HG03520 (cell line): ENCODE measurements at regions not wholly inside any gene's neighbourhood (a gene's known extent, or its start where the extent isn't known, plus 50 kb on each side); places are given as distances from the start of the nearest gene placed in this dataset.

Experiments
- ATAC-seq: cut with Tn5 transposase; IDR thresholded peaks from one replicate; pipeline ENCODE4 v1.9.1; 2021; ENCODE audit warnings: mild to moderate bottlenecking, moderate library complexity; ENCODE audit not compliant: unreplicated experiment

DNA sequence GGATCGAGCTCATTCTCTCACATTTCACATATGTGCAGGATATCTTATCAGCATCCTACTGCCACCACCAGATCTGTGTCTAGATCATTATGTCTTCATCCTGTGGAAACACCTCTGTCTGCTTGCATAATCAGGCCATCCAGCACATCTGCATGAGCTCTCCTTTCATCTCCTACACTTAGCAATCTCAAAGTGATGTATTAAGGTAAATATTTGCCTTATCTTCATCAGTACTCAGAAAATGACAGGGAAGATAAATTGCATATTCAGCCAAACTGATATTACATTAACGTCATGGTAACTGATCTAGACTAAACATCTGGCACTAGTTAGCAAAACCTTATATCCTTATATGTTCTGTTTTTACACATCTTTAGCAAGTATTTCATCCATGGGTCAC lies 207.3 kb upstream of the PABPC4L start:
- no peak for ATAC-seq

DNA sequence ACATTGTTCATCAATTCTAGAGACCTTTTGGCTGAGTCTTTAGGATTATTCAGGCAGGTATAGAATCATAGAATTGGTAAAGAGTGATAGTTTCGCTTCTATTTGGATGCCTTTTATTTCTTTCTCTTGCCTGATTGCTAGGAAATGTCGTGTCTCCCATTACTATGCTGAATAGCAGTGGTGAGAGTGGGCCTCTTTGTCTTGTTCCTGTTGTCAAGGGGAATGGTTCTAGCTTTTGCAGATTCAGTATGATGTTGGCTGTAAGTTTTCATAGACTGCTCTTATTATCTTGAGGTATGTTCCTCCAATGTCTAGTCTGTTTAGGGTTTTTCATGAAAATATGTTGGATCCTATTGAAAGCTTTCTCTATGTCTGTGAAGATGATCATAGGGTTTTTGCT lies 200.2 kb upstream of the PABPC4L start:
- no peak for ATAC-seq

DNA sequence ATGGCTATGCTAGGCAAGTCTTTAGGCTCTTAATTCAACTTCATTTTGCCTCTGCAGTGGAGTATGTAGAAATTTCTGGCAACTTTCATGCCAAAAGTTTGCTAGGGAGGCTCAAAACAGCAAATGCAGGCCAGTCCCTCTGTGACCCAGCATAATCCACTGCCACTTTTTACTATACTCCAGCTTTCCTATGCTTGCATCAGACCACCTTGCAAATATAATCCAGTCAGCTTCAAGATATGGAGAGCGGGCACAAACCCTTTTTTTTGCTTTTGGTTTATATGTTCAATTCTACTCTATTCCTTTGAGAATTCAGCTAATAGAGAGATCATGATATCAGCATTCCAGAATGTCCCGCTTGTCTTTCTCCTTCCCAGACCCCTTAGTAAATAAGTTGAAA lies 192.0 kb upstream of the PABPC4L start:
- ATAC-seq = no peak

DNA sequence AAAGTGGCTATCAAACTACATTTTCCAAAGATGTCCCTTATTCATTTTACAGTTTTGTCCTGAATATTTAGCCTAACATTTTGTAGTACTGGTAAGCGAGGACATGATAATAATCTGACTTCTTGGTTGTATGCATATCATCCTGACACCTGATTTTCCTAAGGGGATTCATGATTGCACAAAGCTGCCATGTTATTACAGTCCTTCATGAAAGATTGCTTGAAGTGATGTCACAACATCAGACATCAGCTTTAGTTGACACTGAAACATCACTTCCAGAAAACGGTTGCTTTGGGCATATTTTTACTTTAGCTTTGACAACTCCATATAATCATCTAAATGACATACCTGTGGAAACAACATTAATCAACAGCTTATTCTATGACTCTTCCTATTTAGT lies 188.7 kb upstream of the PABPC4L start:
- ATAC-seq = no peak

DNA sequence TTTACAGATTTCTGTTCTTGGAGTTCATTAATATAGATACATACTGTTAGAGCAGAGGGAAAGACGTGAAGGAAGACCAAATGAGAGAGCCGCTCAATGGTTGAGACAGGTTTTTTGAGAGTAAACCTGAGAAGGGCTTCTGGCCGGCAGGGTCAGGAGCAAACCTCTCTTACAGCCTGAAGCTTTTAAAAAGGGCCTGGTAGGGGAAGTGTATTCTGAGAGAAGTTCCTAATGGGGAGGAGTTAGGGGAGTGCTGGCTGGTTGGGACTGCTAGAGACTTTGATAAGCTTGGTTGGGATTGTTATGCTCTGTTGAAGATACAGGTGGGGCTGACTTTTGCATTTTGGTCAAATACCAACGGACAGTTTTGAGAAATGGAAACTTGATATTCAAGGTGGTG lies 186.8 kb upstream of the PABPC4L start:
- no peak for ATAC-seq

DNA sequence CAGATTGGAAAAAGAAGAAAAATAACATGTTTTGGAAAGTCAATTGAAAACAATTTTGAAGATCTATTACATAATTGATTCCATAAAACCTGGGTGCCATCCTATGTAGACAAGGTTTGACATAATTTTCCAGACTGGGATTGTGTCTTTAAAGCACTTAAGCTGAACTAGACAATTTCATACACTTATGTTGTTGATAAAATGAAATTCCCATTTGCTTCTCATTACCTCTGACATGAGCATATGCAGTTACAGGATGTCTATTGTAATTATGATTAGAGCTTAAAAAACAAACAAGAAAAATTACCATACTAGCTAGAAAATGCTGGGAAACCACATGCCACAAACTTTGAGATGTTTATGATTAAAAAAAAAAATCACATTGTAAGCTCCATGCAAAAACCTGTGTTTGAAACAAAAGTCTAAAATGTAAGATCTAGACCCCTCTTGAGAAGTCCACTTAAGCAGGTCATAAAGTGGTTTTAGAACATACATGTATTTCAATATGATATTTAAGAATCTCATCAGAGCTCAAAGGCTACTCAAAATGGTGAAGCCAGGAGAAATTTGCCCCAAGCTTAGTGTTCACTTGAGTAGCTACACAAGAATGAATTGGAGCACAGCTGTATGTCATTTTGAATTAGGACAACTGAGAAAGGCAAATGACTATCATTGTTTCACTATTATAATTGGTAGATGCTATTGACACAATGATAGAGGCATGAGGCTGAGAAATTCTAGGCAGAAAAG lies 181.1 kb upstream of the PABPC4L start:
- no peak for ATAC-seq

DNA sequence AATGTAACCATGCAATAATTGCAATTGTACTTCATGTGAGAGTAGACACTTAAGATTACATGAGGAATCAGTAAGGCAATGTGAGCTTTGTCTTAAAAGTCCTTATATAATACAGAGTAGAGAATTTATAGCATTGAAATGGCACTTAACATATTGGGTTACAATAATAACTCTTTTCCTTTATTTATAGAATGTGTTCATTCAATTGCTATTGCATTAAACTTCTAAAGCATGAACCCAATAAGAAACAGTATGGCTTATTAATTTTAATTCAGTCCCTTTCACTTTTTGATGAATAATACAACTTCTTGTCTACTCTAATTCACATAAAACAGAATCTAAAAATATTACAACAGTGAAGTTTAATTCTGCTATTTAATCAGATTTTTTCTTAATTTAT lies 174.2 kb upstream of the PABPC4L start:
- ATAC-seq = no peak

DNA sequence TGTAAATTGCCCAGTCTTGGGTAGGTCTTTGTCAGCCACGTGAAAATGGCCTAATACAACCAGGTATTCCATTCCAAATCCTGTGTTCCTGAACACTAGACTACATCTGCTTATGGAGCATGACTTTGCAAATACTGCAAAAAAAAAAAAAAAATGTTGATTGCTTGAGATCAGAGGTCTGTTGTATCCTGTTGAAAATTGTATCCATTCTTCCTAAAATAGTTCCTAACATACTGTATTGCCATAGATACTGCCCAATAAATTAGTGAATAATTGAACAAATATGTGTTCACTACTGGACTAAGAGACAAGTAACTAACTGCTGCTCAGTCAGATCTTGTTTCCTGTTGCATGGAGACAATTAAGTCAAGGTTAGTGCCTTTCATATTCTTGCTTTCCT lies 164.3 kb upstream of the PABPC4L start:
- no peak for ATAC-seq

DNA sequence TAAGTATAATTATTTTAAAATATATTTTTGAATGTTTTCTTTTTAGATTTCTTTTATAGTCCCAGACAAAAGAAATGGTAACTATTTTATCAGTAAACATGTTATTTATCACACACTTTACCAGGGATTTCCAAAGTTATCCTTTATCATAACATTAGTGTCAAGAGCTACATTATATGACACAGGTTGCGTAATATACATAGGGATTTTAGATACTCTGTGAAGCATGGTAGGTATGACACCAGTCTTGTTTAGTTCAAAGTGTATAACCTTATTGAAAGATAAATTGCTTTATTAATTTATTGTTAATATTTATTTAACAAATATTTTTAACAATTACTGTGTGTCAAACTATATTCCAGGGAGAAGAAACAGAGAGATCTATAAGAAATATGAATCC lies 163.3 kb upstream of the PABPC4L start:
- ATAC-seq = no peak

DNA sequence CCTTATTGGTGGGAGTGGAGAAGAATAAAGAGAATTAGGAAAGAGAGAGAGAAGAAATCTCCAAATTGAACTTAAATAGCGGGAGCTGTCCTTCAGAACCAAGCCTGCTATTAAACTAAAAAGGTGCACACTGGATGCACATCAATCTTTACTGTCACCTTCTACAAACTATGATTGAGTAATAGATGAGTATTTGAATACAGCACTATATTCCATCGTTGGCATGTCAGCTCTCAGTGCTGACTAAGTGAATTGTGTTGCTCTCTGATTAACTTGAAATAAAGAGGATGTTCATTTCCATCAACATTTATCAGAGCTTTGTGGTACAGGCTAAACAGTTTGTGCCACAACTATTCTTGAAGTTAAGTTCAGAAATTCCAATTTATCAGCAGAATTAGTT lies 143.7 kb upstream of the PABPC4L start:
- ATAC-seq = no peak

DNA sequence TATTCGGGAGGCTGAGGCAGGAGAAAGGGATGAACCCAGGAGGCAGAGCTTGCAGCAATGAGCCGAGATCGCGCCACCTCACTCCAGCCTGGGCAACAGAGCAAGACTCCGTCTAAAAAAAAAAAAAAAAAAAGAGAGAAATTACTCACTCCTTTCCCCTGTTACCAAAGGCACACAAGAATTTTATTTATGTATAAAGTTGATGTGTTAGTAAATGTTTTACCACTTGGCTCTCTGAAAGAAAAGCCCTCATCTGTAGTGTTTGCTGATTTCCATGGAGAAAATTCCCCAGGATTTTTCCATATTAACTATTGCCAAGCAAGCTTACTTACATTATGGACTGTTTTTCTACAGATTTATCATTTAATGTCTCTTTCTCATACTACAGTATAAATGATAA lies 142.1 kb upstream of the PABPC4L start:
- no peak for ATAC-seq

DNA sequence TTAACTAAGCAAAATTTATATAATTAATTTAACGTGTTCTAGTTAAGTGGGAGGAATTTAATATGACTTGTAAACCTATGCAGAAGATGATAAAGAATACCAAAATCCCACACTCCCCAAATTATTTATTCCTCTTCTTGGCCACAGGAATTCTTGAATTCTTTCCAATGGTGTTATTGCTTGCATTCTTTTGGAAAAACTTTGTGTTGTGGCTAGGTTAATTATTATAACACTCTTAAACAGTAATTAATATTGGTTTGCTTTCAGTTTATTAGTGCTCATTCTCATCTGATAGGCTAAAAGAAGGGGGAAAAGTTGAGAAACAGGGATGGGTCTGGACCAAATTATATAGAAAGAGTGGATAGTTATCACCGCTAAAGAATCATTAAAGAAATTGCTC lies 141.5 kb upstream of the PABPC4L start:
- no peak for ATAC-seq

DNA sequence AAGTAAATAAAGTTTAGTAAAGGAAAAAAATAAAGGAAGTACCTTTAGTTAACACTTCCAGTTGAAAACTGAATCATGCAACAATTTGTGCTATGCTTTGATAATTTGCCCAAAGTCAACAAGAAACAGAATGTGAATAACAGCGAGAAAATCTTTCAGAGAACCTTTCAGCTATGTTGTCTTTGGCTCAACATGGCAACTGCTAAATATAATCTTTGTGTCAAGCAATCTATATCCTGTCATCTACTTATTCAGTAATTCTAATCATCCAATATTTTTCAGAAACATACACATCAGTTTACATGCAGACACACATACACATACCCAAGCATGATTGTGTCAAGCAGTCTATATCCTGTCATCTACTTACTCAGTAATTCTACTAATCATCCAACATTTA lies 136.0 kb upstream of the PABPC4L start:
- no peak for ATAC-seq

DNA sequence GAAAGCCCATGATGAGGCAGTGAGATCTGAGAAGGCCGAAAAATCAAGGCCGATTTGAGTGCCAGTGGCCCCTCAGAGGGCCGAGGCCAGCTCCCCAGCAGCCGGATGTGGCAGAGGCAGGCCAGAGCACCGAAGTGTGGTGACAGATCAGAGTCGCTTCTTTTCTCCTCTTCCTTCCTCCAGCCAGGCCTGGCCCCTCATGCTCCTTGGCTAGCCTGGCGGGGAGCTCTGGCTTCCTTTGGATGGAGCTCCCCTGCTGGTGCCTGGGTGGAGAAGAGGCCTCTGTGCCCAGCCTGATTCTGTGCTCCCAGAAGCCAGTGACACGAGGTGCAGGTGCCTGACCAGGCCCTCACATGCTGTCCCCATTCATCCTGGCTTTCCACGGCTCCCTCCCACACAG lies 127.2 kb upstream of the PABPC4L start:
- ATAC-seq = no peak

DNA sequence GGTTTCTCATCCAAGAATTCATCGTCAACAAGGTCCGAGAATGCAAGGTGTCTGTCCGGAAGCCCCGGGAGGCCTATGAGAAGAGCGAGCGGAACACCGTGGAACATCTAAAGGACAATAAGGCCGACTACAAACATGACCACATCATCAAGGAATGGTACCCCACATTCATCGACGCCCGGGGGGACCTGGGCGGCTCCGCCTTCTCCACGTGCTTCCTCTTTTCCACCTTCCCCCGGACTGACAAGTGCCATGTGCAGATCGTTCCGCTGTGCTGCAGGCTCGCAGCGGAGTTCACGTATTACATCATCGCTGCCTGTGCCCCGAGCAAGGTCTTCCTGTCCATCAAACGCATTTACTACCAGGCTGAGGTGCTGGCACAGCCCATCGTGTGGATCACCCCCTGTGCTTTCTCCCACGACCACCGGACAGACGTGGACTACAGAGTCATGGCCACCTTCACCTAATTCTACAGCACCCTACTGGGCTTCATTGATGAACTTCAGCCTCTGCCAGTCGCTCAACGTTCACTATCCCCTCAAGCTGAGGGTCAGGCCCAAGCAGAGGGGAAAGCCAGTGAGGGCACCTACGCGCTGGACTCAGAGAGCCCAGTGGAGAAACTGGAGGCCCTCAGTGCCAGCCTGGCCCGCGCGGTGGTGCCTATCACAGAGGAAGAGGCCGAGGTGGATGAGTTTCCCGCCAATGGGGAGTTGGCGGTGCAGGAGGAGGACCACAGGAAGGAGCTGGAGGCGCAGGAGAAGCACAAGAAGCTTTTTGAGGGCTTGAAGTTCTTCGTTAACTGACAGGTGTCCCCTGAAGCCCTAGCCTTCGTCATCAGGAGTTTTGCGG lies 125.9 kb upstream of the PABPC4L start:
- ATAC-seq = no peak

DNA sequence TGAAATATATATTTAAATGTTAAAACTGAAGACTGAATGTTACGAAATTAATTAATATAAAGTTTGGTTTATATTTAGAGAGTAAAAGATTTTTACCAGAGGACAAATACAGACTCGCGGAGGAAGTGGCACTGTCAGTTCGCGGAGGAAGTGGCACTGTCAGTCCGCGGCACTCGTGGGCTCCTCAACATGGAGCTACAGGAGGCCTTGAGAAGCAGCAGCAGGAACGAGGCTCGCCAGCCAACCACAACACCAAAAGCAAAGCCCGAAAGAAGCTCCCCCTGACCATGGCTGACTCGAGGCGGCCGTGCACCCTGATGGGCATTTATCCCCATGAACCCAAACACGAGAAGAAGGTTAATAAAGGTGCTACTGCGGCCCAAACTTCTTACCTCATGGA lies 125.3 kb upstream of the PABPC4L start:
- no peak for ATAC-seq

DNA sequence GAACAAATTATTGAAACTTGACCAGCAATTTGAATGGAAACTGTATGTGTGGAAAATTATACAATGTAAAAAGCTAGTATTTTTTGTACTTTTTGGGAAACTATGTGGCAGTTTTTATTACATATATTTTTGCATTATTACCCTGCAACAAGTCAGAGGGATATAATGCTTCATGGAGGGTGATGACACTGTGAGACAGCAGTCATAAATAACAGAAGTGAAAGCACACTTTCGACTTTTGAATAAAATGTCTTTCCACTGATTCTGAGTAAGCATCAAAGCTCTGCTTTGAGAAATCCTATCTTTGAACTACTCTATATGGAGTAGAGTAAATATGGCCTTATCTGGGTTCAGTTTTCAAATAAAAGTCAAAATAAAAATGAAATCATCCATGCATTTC lies 122.6 kb upstream of the PABPC4L start:
- ATAC-seq = no peak

DNA sequence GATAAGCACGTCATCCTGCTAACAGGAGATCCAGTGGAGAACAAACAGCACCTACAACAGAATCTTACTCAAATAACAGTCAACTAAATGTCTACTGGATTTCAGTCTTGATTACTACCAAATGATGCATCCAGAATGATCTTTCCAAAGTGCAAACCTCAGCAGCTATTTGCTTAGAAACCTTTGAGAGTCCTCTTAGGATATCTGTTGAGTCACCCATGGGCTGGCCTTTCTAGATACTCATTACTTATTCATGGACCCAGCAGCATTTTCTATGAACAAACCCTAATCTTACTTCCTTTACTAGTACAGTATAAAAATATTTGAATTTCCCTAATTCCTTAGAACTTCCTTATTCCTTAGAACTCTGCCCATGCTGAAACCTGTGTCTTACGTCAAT lies 118.5 kb upstream of the PABPC4L start:
- no peak for ATAC-seq

DNA sequence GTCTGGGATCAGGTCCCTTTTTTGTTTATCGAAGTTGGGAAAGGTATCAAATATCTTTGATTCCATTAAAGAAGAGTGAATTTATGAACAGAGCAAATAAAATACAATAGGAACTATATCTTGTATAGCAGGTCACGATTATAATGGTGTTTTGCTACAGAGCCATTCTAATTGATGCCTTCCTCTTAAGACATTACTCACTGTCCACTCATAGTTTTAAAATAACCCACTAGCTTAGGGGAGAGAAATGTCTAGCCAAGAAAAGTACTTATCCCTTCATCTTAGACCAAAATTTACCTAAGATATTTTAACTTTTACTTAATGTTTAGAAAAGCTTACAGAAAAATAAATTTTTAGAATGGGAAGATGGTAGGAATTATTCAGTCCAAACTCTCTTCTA lies 112.0 kb upstream of the PABPC4L start:
- no peak for ATAC-seq

DNA sequence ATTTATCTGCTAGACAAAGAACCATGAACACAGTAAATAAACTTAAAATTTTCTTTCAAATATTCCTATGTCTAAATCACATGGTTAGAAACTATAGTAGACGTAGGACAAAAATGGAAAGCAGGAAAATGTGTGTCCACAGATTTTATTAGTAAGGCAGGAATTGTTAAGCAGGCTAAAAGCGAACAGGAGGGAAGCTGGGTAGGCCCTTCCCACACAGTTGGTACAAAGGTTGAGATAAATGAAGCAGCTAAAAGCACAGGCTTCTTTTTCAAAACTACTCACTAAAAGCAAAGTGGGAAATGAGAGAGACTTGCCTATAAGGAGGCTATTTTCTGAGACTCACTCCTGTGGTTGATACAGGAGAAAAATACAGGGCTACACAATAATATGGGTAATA lies 108.1 kb upstream of the PABPC4L start:
- ATAC-seq = no peak

DNA sequence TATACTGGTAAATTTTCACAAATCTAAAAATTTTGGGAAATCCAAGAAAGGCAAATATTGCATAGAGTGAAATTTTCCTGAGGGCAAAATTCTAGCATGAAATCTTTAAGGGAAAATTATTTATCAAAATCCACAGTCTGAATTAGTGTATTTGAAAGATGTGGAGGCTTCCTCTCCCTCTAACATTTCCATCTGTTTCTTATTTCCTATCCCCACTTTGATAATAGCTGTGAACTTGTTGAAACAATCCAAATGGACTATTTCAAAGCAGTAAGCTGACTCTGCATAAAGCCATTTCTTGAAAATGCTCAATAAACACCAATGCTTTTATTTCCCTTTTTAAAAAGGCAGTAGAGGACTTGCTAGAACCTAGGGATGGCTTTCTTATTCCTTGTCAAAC lies 107.3 kb upstream of the PABPC4L start:
- no peak for ATAC-seq

DNA sequence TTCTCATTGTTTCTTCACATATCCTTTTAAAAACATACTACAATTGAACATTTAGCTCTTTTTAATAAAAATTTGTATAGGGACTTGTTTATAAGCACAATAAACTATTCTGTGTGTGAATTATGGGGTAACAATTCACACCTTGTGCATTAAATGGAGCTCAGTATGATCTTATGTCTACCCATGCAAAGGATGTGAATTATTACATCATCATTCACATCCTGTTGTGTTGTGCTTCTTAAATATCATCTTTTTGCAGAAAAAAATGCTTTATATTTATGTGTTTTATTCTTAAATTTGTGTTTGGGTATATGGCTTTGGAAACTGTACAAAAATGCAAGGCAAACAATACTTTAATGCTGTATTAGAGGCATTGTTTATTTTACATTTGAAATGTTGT lies 96.7 kb upstream of the PABPC4L start:
- no peak for ATAC-seq

DNA sequence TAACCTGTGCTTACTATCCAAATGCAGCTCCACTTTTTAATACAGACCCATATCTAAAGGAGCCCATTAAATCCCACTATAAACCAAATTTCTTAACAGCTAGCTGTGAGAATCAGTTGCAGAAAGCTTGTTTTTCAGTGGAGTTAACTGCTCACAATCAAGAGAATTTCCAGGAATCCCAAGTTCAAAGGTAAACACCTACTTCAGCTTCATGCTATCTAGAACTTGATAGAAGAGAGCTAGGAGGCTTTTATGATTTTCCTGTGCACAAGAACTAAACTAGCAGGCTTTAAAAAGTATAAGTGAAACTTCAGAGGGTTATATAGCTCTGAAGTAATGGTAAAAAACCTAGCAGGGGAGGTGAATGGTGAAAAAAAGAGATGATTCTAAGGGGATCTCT lies 96.2 kb upstream of the PABPC4L start:
- no peak for ATAC-seq
